MM.1S (cell line): ENCODE measurements at regions not wholly inside any gene's neighbourhood (a gene's known extent, or its start where the extent isn't known, plus 50 kb on each side); places are given as distances from the start of the nearest gene placed in this dataset.

Experiments
- EZH2 ChIP-seq: fragments of 300-600 bp; sonication (generic); optimal IDR thresholded peaks from 2 replicates; pipeline ENCODE3; 2017; ENCODE audit warnings: low read depth, mild to moderate bottlenecking, antibody characterized with exemption, low read length, mixed read lengths
- EZH2phosphoT487 ChIP-seq: fragments of 300-600 bp; sonication (generic); IDR thresholded peaks from 2 replicates; pipeline ENCODE4 v1.6.1; 2018; ENCODE audit warnings: antibody characterized with exemption, low read length
- TF ChIP-seq, protein P1 (sequence below): fragments of 300-600 bp; sonication (generic); IDR thresholded peaks from 2 replicates; pipeline ENCODE4 v1.5.1; 2016; ENCODE audit warnings: antibody characterized with exemption, low read length, mixed read lengths

DNA sequence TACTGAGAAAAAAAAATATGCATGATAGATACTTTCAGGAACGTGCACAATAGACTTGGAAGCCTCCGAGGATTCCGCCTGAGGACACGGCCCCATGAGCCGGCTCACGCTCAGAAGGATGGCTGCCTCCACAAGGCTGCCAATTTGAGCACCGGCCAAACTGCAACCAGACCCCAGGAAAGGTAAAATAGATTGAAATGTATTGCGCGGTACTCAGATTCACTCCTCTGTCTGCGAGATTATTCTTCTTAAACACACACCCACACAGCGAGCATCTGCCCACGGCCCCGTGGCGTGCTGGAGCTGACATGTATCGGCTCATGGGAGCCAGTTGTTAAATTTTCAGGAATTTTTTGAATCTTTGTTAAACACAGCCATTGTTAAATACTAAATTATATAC, 653.2 kb upstream of the MKI67 start:
- TF ChIP-seq, protein P1, sequence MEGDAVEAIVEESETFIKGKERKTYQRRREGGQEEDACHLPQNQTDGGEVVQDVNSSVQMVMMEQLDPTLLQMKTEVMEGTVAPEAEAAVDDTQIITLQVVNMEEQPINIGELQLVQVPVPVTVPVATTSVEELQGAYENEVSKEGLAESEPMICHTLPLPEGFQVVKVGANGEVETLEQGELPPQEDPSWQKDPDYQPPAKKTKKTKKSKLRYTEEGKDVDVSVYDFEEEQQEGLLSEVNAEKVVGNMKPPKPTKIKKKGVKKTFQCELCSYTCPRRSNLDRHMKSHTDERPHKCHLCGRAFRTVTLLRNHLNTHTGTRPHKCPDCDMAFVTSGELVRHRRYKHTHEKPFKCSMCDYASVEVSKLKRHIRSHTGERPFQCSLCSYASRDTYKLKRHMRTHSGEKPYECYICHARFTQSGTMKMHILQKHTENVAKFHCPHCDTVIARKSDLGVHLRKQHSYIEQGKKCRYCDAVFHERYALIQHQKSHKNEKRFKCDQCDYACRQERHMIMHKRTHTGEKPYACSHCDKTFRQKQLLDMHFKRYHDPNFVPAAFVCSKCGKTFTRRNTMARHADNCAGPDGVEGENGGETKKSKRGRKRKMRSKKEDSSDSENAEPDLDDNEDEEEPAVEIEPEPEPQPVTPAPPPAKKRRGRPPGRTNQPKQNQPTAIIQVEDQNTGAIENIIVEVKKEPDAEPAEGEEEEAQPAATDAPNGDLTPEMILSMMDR, result no peak
- TF ChIP-seq EZH2phosphoT487, result no peak
- no peak for TF ChIP-seq EZH2
